Astrocyte (in vitro differentiated cells and primary cell): ENCODE measurements at regions not wholly inside any gene's neighbourhood (a gene's known extent, or its start where the extent isn't known, plus 50 kb on each side); places are given as distances from the start of the nearest gene placed in this dataset.

Experiments used
- EZH2 ChIP-seq: IDR thresholded peaks from 2 replicates; pipeline ENCODE4 v1.6.1; 2012; ENCODE audit warnings: mild to moderate bottlenecking, low read length, inconsistent platforms; ENCODE audit not compliant: insufficient read depth
- TF ChIP-seq, protein P1 (sequence below): IDR thresholded peaks from 2 replicates; pipeline ENCODE4 v1.5.1; 2011; ENCODE audit warnings: low read depth, mild to moderate bottlenecking, inconsistent platforms, low read length, moderate library complexity; ENCODE audit not compliant: insufficient read depth

DNA sequence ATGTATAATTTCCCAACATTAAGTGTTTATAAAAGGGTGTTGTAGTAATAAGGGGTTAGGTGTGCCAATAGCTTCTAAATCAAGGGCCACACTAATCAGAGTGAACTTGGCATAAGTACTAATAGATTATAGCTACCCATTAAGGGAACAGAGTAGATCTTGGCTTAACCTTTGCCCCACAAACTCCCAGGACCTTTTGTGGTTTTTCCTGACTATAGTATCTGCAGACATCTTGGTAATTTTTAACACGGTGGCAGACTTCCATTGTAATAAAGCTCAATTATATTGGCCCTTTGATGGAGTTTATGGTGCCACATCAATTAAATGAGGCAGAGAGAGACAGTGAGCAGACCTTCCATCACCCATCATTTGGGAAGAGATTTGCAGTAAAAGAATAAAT is 358.5 kb upstream of the HNRNPA3 start:
- TF ChIP-seq, protein P1, sequence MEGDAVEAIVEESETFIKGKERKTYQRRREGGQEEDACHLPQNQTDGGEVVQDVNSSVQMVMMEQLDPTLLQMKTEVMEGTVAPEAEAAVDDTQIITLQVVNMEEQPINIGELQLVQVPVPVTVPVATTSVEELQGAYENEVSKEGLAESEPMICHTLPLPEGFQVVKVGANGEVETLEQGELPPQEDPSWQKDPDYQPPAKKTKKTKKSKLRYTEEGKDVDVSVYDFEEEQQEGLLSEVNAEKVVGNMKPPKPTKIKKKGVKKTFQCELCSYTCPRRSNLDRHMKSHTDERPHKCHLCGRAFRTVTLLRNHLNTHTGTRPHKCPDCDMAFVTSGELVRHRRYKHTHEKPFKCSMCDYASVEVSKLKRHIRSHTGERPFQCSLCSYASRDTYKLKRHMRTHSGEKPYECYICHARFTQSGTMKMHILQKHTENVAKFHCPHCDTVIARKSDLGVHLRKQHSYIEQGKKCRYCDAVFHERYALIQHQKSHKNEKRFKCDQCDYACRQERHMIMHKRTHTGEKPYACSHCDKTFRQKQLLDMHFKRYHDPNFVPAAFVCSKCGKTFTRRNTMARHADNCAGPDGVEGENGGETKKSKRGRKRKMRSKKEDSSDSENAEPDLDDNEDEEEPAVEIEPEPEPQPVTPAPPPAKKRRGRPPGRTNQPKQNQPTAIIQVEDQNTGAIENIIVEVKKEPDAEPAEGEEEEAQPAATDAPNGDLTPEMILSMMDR, result no peak
- no peak for TF ChIP-seq EZH2
